HG03159 (cell line): ENCODE measurements at regions not wholly inside any gene's neighbourhood (a gene's known extent, or its start where the extent isn't known, plus 50 kb on each side); places are given as distances from the start of the nearest gene placed in this dataset.
"Not testable (repeated sequence)": the region's sequence is repeated elsewhere in the genome, so short reads cannot be mapped to it uniquely, and the experiment has no call there.

Experiments used
- ATAC-seq: cut with Tn5 transposase; IDR thresholded peaks from one replicate; pipeline ENCODE4 v1.9.1; 2021; ENCODE audit warnings: mild to moderate bottlenecking, moderate library complexity; ENCODE audit not compliant: unreplicated experiment

- not testable (repeated sequence) for ATAC-seq
These were observed 151.6 kb downstream of the CDRT15L2 start for GRCh38 chr17:20731131-20731530.

- no peak for ATAC-seq
These were observed 154.4 kb downstream of the CDRT15L2 start for GRCh38 chr17:20733923-20734322.

- ATAC-seq = no peak
These were observed 156.3 kb downstream of the CDRT15L2 start for GRCh38 chr17:20735796-20736195.

- ATAC-seq = not testable (repeated sequence)
These were observed 158.1 kb downstream of the CDRT15L2 start for GRCh38 chr17:20737636-20738035.

- ATAC-seq = no peak
These were observed 191.6 kb downstream of the CDRT15L2 start for GRCh38 chr17:20771104-20771503.

GRCh38 chr17:20774472-20775135 is 195.1 kb downstream of the CDRT15L2 start:
- ATAC-seq = no peak

GRCh38 chr17:20775331-20775730 is 195.8 kb downstream of the CDRT15L2 start:
- no peak for ATAC-seq

- no peak for ATAC-seq
These were observed 200.0 kb downstream of the CDRT15L2 start for GRCh38 chr17:20779521-20779920.

GRCh38 chr17:20781260-20781659 is 201.7 kb downstream of the CDRT15L2 start:
- no peak for ATAC-seq

- ATAC-seq = not testable (repeated sequence)
These were observed 202.3 kb downstream of the CDRT15L2 start for GRCh38 chr17:20781869-20782268.

GRCh38 chr17:20783091-20783490 is 203.6 kb downstream of the CDRT15L2 start:
- no peak for ATAC-seq

GRCh38 chr17:20784100-20784665 is 204.7 kb downstream of the CDRT15L2 start:
- no peak for ATAC-seq

GRCh38 chr17:20787281-20787680 is 207.8 kb downstream of the CDRT15L2 start:
- ATAC-seq = no peak

- no peak for ATAC-seq
These were observed 212.1 kb downstream of the CDRT15L2 start for GRCh38 chr17:20791626-20792025.

- ATAC-seq = not testable (repeated sequence)
These were observed 215.0 kb downstream of the CDRT15L2 start for GRCh38 chr17:20794532-20794931.

- ATAC-seq = no peak
These were observed 217.8 kb downstream of the CDRT15L2 start for GRCh38 chr17:20797292-20797691.

- ATAC-seq = no peak
These were observed 220.6 kb downstream of the CDRT15L2 start for GRCh38 chr17:20800146-20800545.

- ATAC-seq = no peak
These were observed 226.2 kb downstream of the CDRT15L2 start for GRCh38 chr17:20805751-20806150.

- not testable (repeated sequence) for ATAC-seq
These were observed 228.0 kb downstream of the CDRT15L2 start for GRCh38 chr17:20807566-20807965.

GRCh38 chr17:20815410-20815809 is 227.4 kb downstream of the USP22 start:
- ATAC-seq = not testable (repeated sequence)

- no peak for ATAC-seq
These were observed 218.9 kb downstream of the USP22 start for GRCh38 chr17:20823905-20824304.

GRCh38 chr17:20825539-20825938 is 217.3 kb downstream of the USP22 start:
- no peak for ATAC-seq

- not testable (repeated sequence) for ATAC-seq
These were observed 202.4 kb downstream of the USP22 start for GRCh38 chr17:20840453-20840852.
